Fibroblast of the aortic adventitia (primary cell): ENCODE measurements at regions not wholly inside any gene's neighbourhood (a gene's known extent, or its start where the extent isn't known, plus 50 kb on each side); places are given as distances from the start of the nearest gene placed in this dataset.
"Not testable (repeated sequence)": the region's sequence is repeated elsewhere in the genome, so short reads cannot be mapped to it uniquely, and the experiment has no call there.

Experiments
- DNase-seq: peaks from one replicate; pipeline ENCODE4 v3.0.0-alpha.2; 2010; ENCODE audit warnings: low read depth
- H3K4me3 ChIP-seq: 2 replicates; pipeline ENCODE4 v1.5.1; 2011; ENCODE audit warnings: low read depth, mild to moderate bottlenecking, control low read depth, low read length, moderate library complexity
- CTCF ChIP-seq: IDR thresholded peaks from 2 replicates; pipeline ENCODE4 v1.5.1; 2011; ENCODE audit warnings: mild to moderate bottlenecking, low read length, control low read depth, inconsistent platforms; ENCODE audit not compliant: insufficient read depth

- TF ChIP-seq CTCF: no peak
These were observed 382.6 kb upstream of the NOCT start for GRCh38 chr4:138632856-138633579.

GRCh38 chr4:138630666-138631065, 384.9 kb upstream of the NOCT start:
- no peak for TF ChIP-seq CTCF
- no peak overlapping the region for H3K4me3 ChIP-seq
- no peak for DNase-seq

More at GRCh38 chr4:138632856-138633579, 382.6 kb upstream of the NOCT start:
- no peak for DNase-seq
- H3K4me3 ChIP-seq: no peak overlapping the region

GRCh38 chr4:138629669-138630068, 385.9 kb upstream of the NOCT start:
- no peak for DNase-seq
- no peak for TF ChIP-seq CTCF
- no peak overlapping the region for H3K4me3 ChIP-seq

GRCh38 chr4:138627096-138627495, 384.9 kb upstream of the SLC7A11 start:
- no peak for DNase-seq
- H3K4me3 ChIP-seq: no peak overlapping the region
- no peak for TF ChIP-seq CTCF

GRCh38 chr4:138622362-138622761, 380.2 kb upstream of the SLC7A11 start:
- not testable (repeated sequence) for H3K4me3 ChIP-seq, DNase-seq

DNA sequence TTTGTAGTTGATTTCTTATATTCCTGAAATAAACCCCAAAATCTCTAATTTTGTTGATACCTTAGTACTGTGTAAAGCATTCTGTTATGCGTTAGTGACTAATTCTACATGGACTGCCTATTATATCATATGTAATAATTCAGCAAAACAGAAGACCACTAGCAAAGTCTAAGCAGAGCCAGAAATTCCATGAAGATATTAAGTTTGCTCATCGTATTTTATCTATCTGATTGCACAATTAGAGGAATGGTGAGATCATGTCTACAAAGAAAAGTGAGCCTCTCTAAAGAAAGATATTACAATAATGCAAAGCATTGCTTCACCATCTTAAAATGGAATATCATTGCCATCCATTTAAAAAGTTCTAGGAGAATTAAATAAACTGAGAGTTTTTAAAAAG, 374.6 kb upstream of the SLC7A11 start:
- no peak overlapping the region for H3K4me3 ChIP-seq
- TF ChIP-seq CTCF: no peak
- DNase-seq: peak; percentile 76

DNA sequence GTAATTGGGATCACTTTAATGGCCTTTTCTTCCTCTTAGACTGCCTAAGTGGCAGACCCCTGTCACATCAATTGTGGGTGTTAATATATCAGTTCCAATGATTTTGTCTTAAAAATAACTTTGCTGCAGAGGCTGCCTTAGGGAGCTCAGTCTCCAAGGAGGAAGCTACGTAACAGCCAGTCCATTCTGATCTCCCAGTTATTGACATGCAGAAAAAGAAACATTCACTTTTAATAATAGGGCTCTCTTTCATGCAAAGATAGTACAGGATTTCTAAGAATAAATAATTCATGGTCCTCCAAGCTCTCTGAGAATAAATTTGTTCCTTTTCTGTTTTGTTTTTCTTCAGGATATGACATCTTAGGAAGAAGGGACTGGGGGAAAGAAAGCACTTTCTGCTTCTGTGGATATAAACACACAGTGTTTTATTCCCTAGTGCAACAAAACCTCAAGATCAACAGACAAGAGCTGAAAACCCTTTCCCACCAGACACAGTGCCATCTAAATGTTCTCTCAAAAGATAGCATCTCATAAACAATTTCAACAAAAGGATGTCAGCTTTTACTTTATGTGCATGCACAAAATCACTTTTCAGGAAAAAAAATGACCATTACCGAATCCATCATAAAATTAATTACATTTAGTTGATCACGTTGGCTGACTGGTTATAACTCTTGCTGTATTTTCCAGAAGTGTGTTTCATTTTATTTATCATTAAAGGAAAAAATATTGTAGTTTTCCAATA, 372.4 kb upstream of the SLC7A11 start:
- TF ChIP-seq CTCF: no peak
- DNase-seq: no peak
- no peak overlapping the region for H3K4me3 ChIP-seq
